Smooth muscle cell (in vitro differentiated cells): ENCODE measurements at regions not wholly inside any gene's neighbourhood (a gene's known extent, or its start where the extent isn't known, plus 50 kb on each side); places are given as distances from the start of the nearest gene placed in this dataset.
"Not testable (repeated sequence)": the region's sequence is repeated elsewhere in the genome, so short reads cannot be mapped to it uniquely, and the experiment has no call there.

Source experiments
- DNase-seq: peaks from one replicate; lab custom pipeline; 2025; ENCODE audit not compliant: unreplicated experiment; lab: John Stamatoyannopoulos, UW
- H2AFZ ChIP-seq: fragments of 200-600 bp; sonication (generic); 2 replicates; pipeline ENCODE4 v1.6.0; 2016; ENCODE audit warnings: antibody characterized with exemption, low read depth, mild to moderate bottlenecking
- H3F3A ChIP-seq: fragments of 200-600 bp; sonication (generic); 2 replicates; pipeline ENCODE4 v1.6.0; 2017; ENCODE audit warnings: antibody characterized with exemption, low read depth
- H3K27ac ChIP-seq: fragments of 200-600 bp; sonication (generic); 2 replicates; pipeline ENCODE4 v1.5.1; 2016; ENCODE audit warnings: low read depth, mild to moderate bottlenecking
- H3K27me3 ChIP-seq: fragments of 200-600 bp; sonication (generic); 2 replicates; pipeline ENCODE4 v1.6.1; 2016; ENCODE audit warnings: low read depth, mild to moderate bottlenecking
- H3K36me3 ChIP-seq: fragments of 200-600 bp; sonication (generic); 2 replicates; pipeline ENCODE4 v1.5.1; 2016; ENCODE audit warnings: low read depth
- H3K4me1 ChIP-seq: fragments of 200-600 bp; sonication (generic); 2 replicates; pipeline ENCODE4 v1.5.1; 2016; ENCODE audit warnings: low read depth
- H3K4me2 ChIP-seq: fragments of 200-600 bp; sonication (generic); 2 replicates; pipeline ENCODE4 v1.6.0; 2016; ENCODE audit warnings: mild to moderate bottlenecking
- H3K4me3 ChIP-seq: fragments of 200-600 bp; sonication (generic); 2 replicates; pipeline ENCODE4 v1.5.1; 2016; ENCODE audit warnings: mild to moderate bottlenecking
- H3K79me2 ChIP-seq: fragments of 200-600 bp; sonication (generic); 2 replicates; pipeline ENCODE4 v1.6.0; 2016; ENCODE audit warnings: low read depth, mild to moderate bottlenecking
- H3K9ac ChIP-seq: fragments of 200-600 bp; sonication (generic); 2 replicates; pipeline ENCODE4 v1.6.0; 2016; ENCODE audit warnings: low read depth
- H3K9me3 ChIP-seq: fragments of 200-600 bp; sonication (generic); replicated peaks from 2 replicates; pipeline ENCODE4 v1.5.1; 2016; ENCODE audit warnings: low read depth
- H4K20me1 ChIP-seq: fragments of 200-600 bp; sonication (generic); 2 replicates; pipeline ENCODE4 v1.6.0; 2016; ENCODE audit warnings: low read depth
- WGBS: methylation state at CpG from one replicate; pipeline ENCODE4 v1.1.7; 2016; ENCODE audit warnings: low lambda C conversion rate; 5-methylcytosine and 5-hydroxymethylcytosine counted together
- TF ChIP-seq, protein P1 (sequence below): fragments of 200-600 bp; sonication (generic); IDR thresholded peaks from 2 replicates; pipeline ENCODE4 v1.5.1; 2017; ENCODE audit warnings: borderline replicate concordance, mild to moderate bottlenecking, antibody characterized with exemption; ENCODE audit not compliant: insufficient read depth, poor library complexity, severe bottlenecking

DNA sequence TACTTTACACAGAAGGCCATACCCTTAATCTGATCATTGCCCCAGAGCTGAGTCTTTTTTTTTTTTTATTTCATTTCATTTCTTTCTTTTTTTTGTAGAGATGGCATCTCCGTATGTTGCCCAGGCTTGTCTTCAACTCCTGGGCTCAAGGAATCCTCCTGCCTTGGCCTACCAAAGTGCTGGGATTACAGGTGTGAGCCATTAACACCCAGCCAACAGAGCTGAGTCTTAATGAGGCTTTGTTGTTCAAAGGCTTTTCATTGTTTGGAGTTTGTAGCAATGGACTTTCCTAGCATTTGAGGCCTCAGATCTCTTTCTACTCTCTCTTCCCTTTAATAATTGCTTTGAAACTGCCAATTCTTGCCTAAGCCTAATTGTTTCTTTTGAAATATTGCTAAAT, 176.5 kb upstream of the FBN2 start:
- no peak overlapping the region for H2AFZ ChIP-seq
- no peaks in the 10 kb centered on the region for H4K20me1 ChIP-seq
- no peak overlapping the region for H3K4me3 ChIP-seq
- H3K4me2 ChIP-seq, result no peak overlapping the region
- no peak overlapping the region for H3K9ac ChIP-seq
- 90% methylated on average over 1 of the region's 1 CpG for WGBS
- no peaks in the 10 kb centered on the region for H3K9me3 ChIP-seq
- H3F3A ChIP-seq, result no peaks in the 10 kb centered on the region
- TF ChIP-seq, protein P1, sequence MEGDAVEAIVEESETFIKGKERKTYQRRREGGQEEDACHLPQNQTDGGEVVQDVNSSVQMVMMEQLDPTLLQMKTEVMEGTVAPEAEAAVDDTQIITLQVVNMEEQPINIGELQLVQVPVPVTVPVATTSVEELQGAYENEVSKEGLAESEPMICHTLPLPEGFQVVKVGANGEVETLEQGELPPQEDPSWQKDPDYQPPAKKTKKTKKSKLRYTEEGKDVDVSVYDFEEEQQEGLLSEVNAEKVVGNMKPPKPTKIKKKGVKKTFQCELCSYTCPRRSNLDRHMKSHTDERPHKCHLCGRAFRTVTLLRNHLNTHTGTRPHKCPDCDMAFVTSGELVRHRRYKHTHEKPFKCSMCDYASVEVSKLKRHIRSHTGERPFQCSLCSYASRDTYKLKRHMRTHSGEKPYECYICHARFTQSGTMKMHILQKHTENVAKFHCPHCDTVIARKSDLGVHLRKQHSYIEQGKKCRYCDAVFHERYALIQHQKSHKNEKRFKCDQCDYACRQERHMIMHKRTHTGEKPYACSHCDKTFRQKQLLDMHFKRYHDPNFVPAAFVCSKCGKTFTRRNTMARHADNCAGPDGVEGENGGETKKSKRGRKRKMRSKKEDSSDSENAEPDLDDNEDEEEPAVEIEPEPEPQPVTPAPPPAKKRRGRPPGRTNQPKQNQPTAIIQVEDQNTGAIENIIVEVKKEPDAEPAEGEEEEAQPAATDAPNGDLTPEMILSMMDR, result no peak
- no peak for DNase-seq
- H3K27me3 ChIP-seq, result no peaks in the 10 kb centered on the region
- no peak overlapping the region for H3K27ac ChIP-seq
- H3K4me1 ChIP-seq, result no peaks in the 10 kb centered on the region
- no peaks in the 10 kb centered on the region for H3K79me2 ChIP-seq
- no peaks in the 10 kb centered on the region for H3K36me3 ChIP-seq

DNA sequence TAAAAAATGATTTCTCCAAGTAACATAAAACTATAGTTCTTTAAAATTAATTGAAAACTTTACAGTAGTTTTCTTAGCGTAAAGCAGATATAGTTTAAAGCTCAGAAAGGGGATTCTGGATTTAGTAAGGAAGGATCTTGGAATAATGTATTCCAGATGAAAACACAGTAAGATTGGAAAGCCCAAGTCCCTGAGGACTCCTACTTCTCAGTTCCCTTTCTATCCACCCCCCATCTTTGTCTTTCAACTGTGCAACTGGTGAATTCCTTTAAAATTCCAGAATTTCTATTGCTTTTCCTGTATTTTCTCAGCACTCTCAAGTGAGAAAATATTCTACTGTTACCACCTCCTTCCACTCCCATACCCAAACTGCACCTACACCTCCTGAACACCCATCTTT, 184.5 kb upstream of the FBN2 start:
- no peak for DNase-seq
- H3K27ac ChIP-seq, result no peak overlapping the region
- H3F3A ChIP-seq, result no peaks in the 10 kb centered on the region
- 91% methylated on average over 1 of the region's 1 CpG for WGBS
- H3K4me2 ChIP-seq, result no peak overlapping the region
- no peak overlapping the region for H3K4me3 ChIP-seq
- no peaks in the 10 kb centered on the region for H3K9me3 ChIP-seq
- no peaks in the 10 kb centered on the region for H3K79me2 ChIP-seq
- H3K4me1 ChIP-seq, result no peaks in the 10 kb centered on the region
- no peaks in the 10 kb centered on the region for H3K36me3 ChIP-seq
- H4K20me1 ChIP-seq, result no peaks in the 10 kb centered on the region
- no peak overlapping the region for H2AFZ ChIP-seq
- TF ChIP-seq, protein P1, result no peak
- H3K9ac ChIP-seq, result no peak overlapping the region
- no peaks in the 10 kb centered on the region for H3K27me3 ChIP-seq

DNA sequence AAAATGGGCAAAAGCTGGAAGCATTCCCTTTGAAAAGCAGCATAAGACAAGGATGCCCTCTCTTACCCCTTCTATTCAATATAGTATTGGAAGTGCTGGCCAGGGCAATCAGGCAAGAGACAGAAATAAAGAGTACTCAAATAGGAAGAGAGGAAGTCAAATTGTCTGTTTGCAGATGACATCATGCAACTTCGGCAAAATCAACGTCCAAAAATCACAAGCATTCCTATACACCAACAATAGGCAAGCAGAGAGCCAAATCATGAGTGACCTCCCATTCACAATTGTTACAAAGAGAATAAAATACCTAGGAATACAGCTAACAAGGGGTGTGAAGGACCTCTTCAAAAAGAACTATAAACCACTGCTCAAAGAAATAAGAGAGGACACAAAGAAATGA, 192.0 kb upstream of the FBN2 start:
- WGBS, result 77% methylated on average over 2 of the region's 2 CpGs
- H3K79me2 ChIP-seq, DNase-seq, H3K4me3 ChIP-seq, H4K20me1 ChIP-seq, H3K4me1 ChIP-seq, H3K9ac ChIP-seq, H3K36me3 ChIP-seq, H3F3A ChIP-seq, H3K9me3 ChIP-seq, H3K27ac ChIP-seq, H2AFZ ChIP-seq, H3K27me3 ChIP-seq, H3K4me2 ChIP-seq: not testable (repeated sequence)

DNA sequence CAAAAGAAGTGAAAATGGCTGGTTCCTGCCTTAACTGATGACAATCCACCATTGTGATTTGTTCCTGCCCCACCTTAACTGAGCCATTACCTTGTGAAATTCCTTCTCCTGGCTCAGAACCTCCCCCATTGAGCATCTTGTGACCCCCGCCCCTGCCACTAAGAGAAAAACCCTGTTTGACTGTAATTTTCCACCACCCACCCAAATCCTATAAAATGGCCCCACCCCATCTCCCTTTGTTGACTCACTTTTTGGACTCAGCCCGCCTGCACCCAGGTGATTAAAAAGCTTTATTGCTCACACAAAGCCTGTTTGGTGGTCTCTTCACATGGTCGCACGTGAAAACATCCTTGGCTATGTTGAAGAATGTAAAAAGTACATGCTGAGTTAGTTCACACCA, 197.6 kb upstream of the FBN2 start:
- H3K27me3 ChIP-seq, H3K9ac ChIP-seq, H3K36me3 ChIP-seq, H3K4me1 ChIP-seq, H3K79me2 ChIP-seq, H2AFZ ChIP-seq, H3K4me2 ChIP-seq, H3K27ac ChIP-seq, DNase-seq, H3F3A ChIP-seq, H3K4me3 ChIP-seq, H4K20me1 ChIP-seq, H3K9me3 ChIP-seq: not testable (repeated sequence)
- WGBS, result 98% methylated on average over 4 of the region's 4 CpGs

DNA sequence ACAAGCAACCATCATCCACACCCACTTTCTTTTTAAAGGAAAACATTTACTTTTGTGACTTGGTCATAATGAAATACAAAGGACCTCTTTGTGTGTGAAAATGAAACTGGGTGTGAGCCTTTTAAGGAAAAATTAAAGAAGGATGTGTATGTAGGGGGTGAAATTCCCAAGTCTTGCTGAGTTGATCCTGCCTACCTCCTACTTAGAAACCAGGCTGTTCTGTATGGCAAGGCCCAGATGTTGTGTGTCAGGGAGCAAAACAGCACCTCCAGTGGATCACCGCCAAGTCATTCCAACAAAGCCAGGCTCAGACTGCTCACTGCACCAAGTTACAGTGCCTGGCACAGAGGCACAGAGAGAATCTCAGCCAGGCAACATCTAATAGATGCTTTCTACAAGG, 198.5 kb upstream of the FBN2 start:
- Histone ChIP-seq H3K4me2 (no peak overlapping the region), H2AFZ (no peak overlapping the region), H3F3A (no peaks in the 10 kb centered on the region), H3K4me3 (no peak overlapping the region), H3K36me3 (no peaks in the 10 kb centered on the region), H4K20me1 (no peaks in the 10 kb centered on the region), H3K27me3 (no peaks in the 10 kb centered on the region), H3K79me2 (no peaks in the 10 kb centered on the region), H3K27ac (no peak overlapping the region), H3K9ac (no peak overlapping the region), H3K9me3 (no peaks in the 10 kb centered on the region), H3K4me1 (no peaks in the 10 kb centered on the region)
- DNase-seq, result no peak
- 85% methylated on average over 1 of the region's 1 CpG for WGBS
- TF ChIP-seq, protein P1, result no peak
